SIG-M5 (cell line): ENCODE measurements at regions not wholly inside any gene's neighbourhood (a gene's known extent, or its start where the extent isn't known, plus 50 kb on each side); places are given as distances from the start of the nearest gene placed in this dataset.
"Not testable (repeated sequence)": the region's sequence is repeated elsewhere in the genome, so short reads cannot be mapped to it uniquely, and the experiment has no call there.

ENCODE experiments used
- DNase-seq: peaks from one replicate; lab custom pipeline; 2025; lab: John Stamatoyannopoulos, UW

- not testable (repeated sequence) for DNase-seq
Measured at GRCh38 chr1:245102149-245102548, 52.6 kb upstream of the KIF26B start.

- no peak for DNase-seq
Measured at GRCh38 chr1:245099401-245099800, 55.4 kb upstream of the KIF26B start.

- DNase-seq, result no peak
Measured at GRCh38 chr1:245098924-245099323, 55.9 kb upstream of the KIF26B start.

GRCh38 chr1:245096311-245097066 lies 58.3 kb upstream of the KIF26B start:
- DNase-seq, result no peak

GRCh38 chr1:245095903-245096302 lies 58.9 kb upstream of the KIF26B start:
- no peak for DNase-seq

GRCh38 chr1:245094954-245095353 lies 59.8 kb upstream of the KIF26B start:
- no peak for DNase-seq

- DNase-seq, result no peak
Measured at GRCh38 chr1:245094092-245094491, 60.7 kb upstream of the KIF26B start.

- no peak for DNase-seq
Measured at GRCh38 chr1:245092638-245092976, 62.2 kb upstream of the KIF26B start.

GRCh38 chr1:245091818-245092637 lies 62.8 kb upstream of the KIF26B start:
- no peak for DNase-seq

GRCh38 chr1:245091171-245091621 lies 63.6 kb upstream of the KIF26B start:
- no peak for DNase-seq

GRCh38 chr1:245090491-245091090 lies 64.2 kb upstream of the KIF26B start:
- DNase-seq, result no peak

- no peak for DNase-seq
Measured at GRCh38 chr1:245087723-245088122, 67.1 kb upstream of the KIF26B start.

GRCh38 chr1:245086389-245086969 lies 68.3 kb upstream of the KIF26B start:
- DNase-seq, result no peak

- DNase-seq, result no peak
Measured at GRCh38 chr1:245085508-245086095, 69.2 kb upstream of the KIF26B start.

GRCh38 chr1:245084551-245084950 lies 70.2 kb upstream of the KIF26B start:
- no peak for DNase-seq

GRCh38 chr1:245079021-245079609 lies 75.7 kb upstream of the KIF26B start:
- no peak for DNase-seq

- no peak for DNase-seq
Measured at GRCh38 chr1:245074898-245075297, 79.9 kb upstream of the KIF26B start.

- DNase-seq, result no peak
Measured at GRCh38 chr1:245074232-245074747, 80.5 kb upstream of the KIF26B start.

- DNase-seq, result no peak
Measured at GRCh38 chr1:245070836-245071615, 83.8 kb upstream of the KIF26B start.

GRCh38 chr1:245067257-245067656 lies 87.5 kb upstream of the KIF26B start:
- DNase-seq, result no peak
